SJCRH30 (cell line): ENCODE measurements at regions not wholly inside any gene's neighbourhood (a gene's known extent, or its start where the extent isn't known, plus 50 kb on each side); places are given as distances from the start of the nearest gene placed in this dataset.

Experiments used
- DNase-seq, 2 experiments: peaks; one replicate each; pipeline ENCODE4 v3.0.0-alpha.2; 2015 to 2020
- H3K27ac ChIP-seq: fragments of 250-450 bp; sonication (Bioruptor Pico); 2 replicates; pipeline ENCODE4 v1.5.1; 2020; ENCODE audit warnings: mild to moderate bottlenecking, moderate library complexity
- H3K27me3 ChIP-seq: fragments of 250-450 bp; sonication (Bioruptor Pico); 2 replicates; pipeline ENCODE4 v1.5.1; 2020; ENCODE audit warnings: mild to moderate bottlenecking, moderate library complexity
- H3K36me3 ChIP-seq: fragments of 250-450 bp; sonication (Bioruptor Pico); 2 replicates; pipeline ENCODE4 v1.5.1; 2020; ENCODE audit warnings: mild to moderate bottlenecking, moderate library complexity
- H3K4me1 ChIP-seq: fragments of 250-450 bp; sonication (Bioruptor Pico); 2 replicates; pipeline ENCODE4 v1.5.1; 2020; ENCODE audit warnings: mild to moderate bottlenecking, moderate library complexity
- H3K4me3 ChIP-seq: fragments of 250-450 bp; sonication (Bioruptor Pico); 2 replicates; pipeline ENCODE4 v1.5.1; 2020; ENCODE audit warnings: mild to moderate bottlenecking, moderate library complexity
- H3K9me3 ChIP-seq: fragments of 250-450 bp; sonication (Bioruptor Pico); replicated peaks from 2 replicates; pipeline ENCODE4 v1.5.1; 2020; ENCODE audit warnings: mild to moderate bottlenecking, moderate library complexity

GRCh38 chr7:10684606-10685005 is 289.1 kb upstream of the PHF14 start:
- no peaks in the 10 kb centered on the region for H3K27me3 ChIP-seq
- no peak overlapping the region for H3K4me3 ChIP-seq
- H3K4me1 ChIP-seq: peaks cover 3% of the 10 kb centered on the region
- no peaks in the 10 kb centered on the region for H3K36me3 ChIP-seq
- H3K9me3 ChIP-seq: no peaks in the 10 kb centered on the region
- DNase-seq: peak in 1 of 2 experiments; percentile 9
- no peak overlapping the region for H3K27ac ChIP-seq

GRCh38 chr7:10685040-10685439 is 288.6 kb upstream of the PHF14 start:
- H3K36me3 ChIP-seq: no peaks in the 10 kb centered on the region
- H3K27ac ChIP-seq: no peak overlapping the region
- no peaks in the 10 kb centered on the region for H3K9me3 ChIP-seq
- peak; percentile 40 to 60 for DNase-seq
- no peaks in the 10 kb centered on the region for H3K27me3 ChIP-seq
- H3K4me3 ChIP-seq: no peak overlapping the region
- H3K4me1 ChIP-seq: peaks cover 3% of the 10 kb centered on the region

GRCh38 chr7:10688544-10688943 is 285.1 kb upstream of the PHF14 start:
- Histone ChIP-seq H3K27ac (no peak overlapping the region), H3K4me3 (no peak overlapping the region), H3K36me3 (no peaks in the 10 kb centered on the region), H3K4me1 (peaks cover 3% of the 10 kb centered on the region), H3K9me3 (peaks cover 2% of the 10 kb centered on the region; the same call in 1 of the 2 replicates), H3K27me3 (no peaks in the 10 kb centered on the region)
- no peak for DNase-seq

GRCh38 chr7:10696064-10696463 is 277.6 kb upstream of the PHF14 start:
- DNase-seq: no peak
- Histone ChIP-seq H3K36me3 (no peaks in the 10 kb centered on the region), H3K27me3 (no peaks in the 10 kb centered on the region), H3K27ac (no peak overlapping the region), H3K9me3 (peaks cover 6% of the 10 kb centered on the region; the same call in 1 of the 2 replicates), H3K4me3 (no peak overlapping the region), H3K4me1 (no peaks in the 10 kb centered on the region)

GRCh38 chr7:10703059-10703458 is 270.6 kb upstream of the PHF14 start:
- H3K27me3 ChIP-seq: no peaks in the 10 kb centered on the region
- DNase-seq: no peak
- no peaks in the 10 kb centered on the region for H3K36me3 ChIP-seq
- no peaks in the 10 kb centered on the region for H3K4me1 ChIP-seq
- H3K27ac ChIP-seq: no peak overlapping the region
- 0 out of 2 replicates have a peak, but pooled peaks cover 4% of the 10 kb centered on the region for H3K9me3 ChIP-seq
- H3K4me3 ChIP-seq: no peak overlapping the region

- H3K4me1 ChIP-seq: no peaks in the 10 kb centered on the region
- no peak for DNase-seq
These were observed 269.7 kb upstream of the PHF14 start for GRCh38 chr7:10703981-10704380.

GRCh38 chr7:10704653-10705052 is 269.0 kb upstream of the PHF14 start:
- Histone ChIP-seq H3K27me3 (no peaks in the 10 kb centered on the region), H3K4me1 (no peaks in the 10 kb centered on the region), H3K36me3 (no peaks in the 10 kb centered on the region), H3K27ac (no peak overlapping the region), H3K4me3 (no peak overlapping the region), H3K9me3 (0 out of 2 replicates have a peak, but pooled peaks cover 4% of the 10 kb centered on the region)
- DNase-seq: no peak

More at GRCh38 chr7:10703981-10704380, 269.7 kb upstream of the PHF14 start:
- H3K27ac ChIP-seq: no peak overlapping the region
- no peak overlapping the region for H3K4me3 ChIP-seq
- H3K36me3 ChIP-seq: no peaks in the 10 kb centered on the region
- H3K27me3 ChIP-seq: no peaks in the 10 kb centered on the region
- 0 out of 2 replicates have a peak, but pooled peaks cover 4% of the 10 kb centered on the region for H3K9me3 ChIP-seq

- Histone ChIP-seq H3K4me3 (no peak overlapping the region), H3K27ac (no peak overlapping the region), H3K36me3 (no peaks in the 10 kb centered on the region), H3K27me3 (no peaks in the 10 kb centered on the region), H3K4me1 (no peaks in the 10 kb centered on the region), H3K9me3 (no peaks in the 10 kb centered on the region)
- no peak for DNase-seq
These were observed 266.7 kb upstream of the PHF14 start for GRCh38 chr7:10706875-10707493.

- Histone ChIP-seq H3K27ac (no peak overlapping the region), H3K9me3 (no peaks in the 10 kb centered on the region), H3K27me3 (no peaks in the 10 kb centered on the region), H3K4me1 (no peaks in the 10 kb centered on the region), H3K36me3 (no peaks in the 10 kb centered on the region), H3K4me3 (no peak overlapping the region)
- peak in 1 of 2 experiments; percentile 37 for DNase-seq
These were observed 266.2 kb upstream of the PHF14 start for GRCh38 chr7:10707519-10707918.

- Histone ChIP-seq H3K4me3 (no peak overlapping the region), H3K27me3 (no peaks in the 10 kb centered on the region), H3K4me1 (no peaks in the 10 kb centered on the region), H3K9me3 (no peaks in the 10 kb centered on the region), H3K27ac (no peak overlapping the region), H3K36me3 (no peaks in the 10 kb centered on the region)
- DNase-seq: peak; percentile 24 to 53
These were observed 265.2 kb upstream of the PHF14 start for GRCh38 chr7:10708447-10708846.

- no peaks in the 10 kb centered on the region for H3K9me3 ChIP-seq
- no peaks in the 10 kb centered on the region for H3K4me1 ChIP-seq
- H3K36me3 ChIP-seq: no peaks in the 10 kb centered on the region
- no peak for DNase-seq
- no peaks in the 10 kb centered on the region for H3K27me3 ChIP-seq
- no peak overlapping the region for H3K27ac ChIP-seq
- H3K4me3 ChIP-seq: no peak overlapping the region
These were observed 254.9 kb upstream of the PHF14 start for GRCh38 chr7:10718768-10719167.

- H3K4me1 ChIP-seq: no peaks in the 10 kb centered on the region
- no peaks in the 10 kb centered on the region for H3K27me3 ChIP-seq
- H3K9me3 ChIP-seq: no peaks in the 10 kb centered on the region
- H3K4me3 ChIP-seq: no peak overlapping the region
- DNase-seq: no peak
- H3K27ac ChIP-seq: no peak overlapping the region
- H3K36me3 ChIP-seq: no peaks in the 10 kb centered on the region
These were observed 253.6 kb upstream of the PHF14 start for GRCh38 chr7:10720042-10720441.

GRCh38 chr7:10721289-10721688 is 252.4 kb upstream of the PHF14 start:
- no peak for DNase-seq
- Histone ChIP-seq H3K27ac (no peak overlapping the region), H3K4me1 (no peaks in the 10 kb centered on the region), H3K4me3 (no peak overlapping the region), H3K9me3 (no peaks in the 10 kb centered on the region), H3K27me3 (no peaks in the 10 kb centered on the region), H3K36me3 (no peaks in the 10 kb centered on the region)

GRCh38 chr7:10723832-10724231 is 249.8 kb upstream of the PHF14 start:
- Histone ChIP-seq H3K27me3 (no peaks in the 10 kb centered on the region), H3K4me3 (no peak overlapping the region), H3K9me3 (no peaks in the 10 kb centered on the region), H3K27ac (no peak overlapping the region), H3K36me3 (no peaks in the 10 kb centered on the region), H3K4me1 (no peaks in the 10 kb centered on the region)
- DNase-seq: no peak

GRCh38 chr7:10724449-10724848 is 249.2 kb upstream of the PHF14 start:
- DNase-seq: no peak
- Histone ChIP-seq H3K9me3 (no peaks in the 10 kb centered on the region), H3K4me1 (no peaks in the 10 kb centered on the region), H3K27ac (no peak overlapping the region), H3K4me3 (no peak overlapping the region), H3K36me3 (no peaks in the 10 kb centered on the region), H3K27me3 (no peaks in the 10 kb centered on the region)

GRCh38 chr7:10727636-10728035 is 246.0 kb upstream of the PHF14 start:
- Histone ChIP-seq H3K27me3 (no peaks in the 10 kb centered on the region), H3K4me1 (no peaks in the 10 kb centered on the region), H3K27ac (no peak overlapping the region), H3K36me3 (no peaks in the 10 kb centered on the region), H3K9me3 (no peaks in the 10 kb centered on the region), H3K4me3 (no peak overlapping the region)
- DNase-seq: no peak
